Superior temporal gyrus (tissue), 1 donor: ENCODE measurements at regions not wholly inside any gene's neighbourhood (a gene's known extent, or its start where the extent isn't known, plus 50 kb on each side); places are given as distances from the start of the nearest gene placed in this dataset.

ENCODE experiments used
- DNase-seq: peaks from one replicate; pipeline ENCODE4 v3.0.0-alpha.2; 2016; ENCODE audit errors: extremely low spot score

DNA sequence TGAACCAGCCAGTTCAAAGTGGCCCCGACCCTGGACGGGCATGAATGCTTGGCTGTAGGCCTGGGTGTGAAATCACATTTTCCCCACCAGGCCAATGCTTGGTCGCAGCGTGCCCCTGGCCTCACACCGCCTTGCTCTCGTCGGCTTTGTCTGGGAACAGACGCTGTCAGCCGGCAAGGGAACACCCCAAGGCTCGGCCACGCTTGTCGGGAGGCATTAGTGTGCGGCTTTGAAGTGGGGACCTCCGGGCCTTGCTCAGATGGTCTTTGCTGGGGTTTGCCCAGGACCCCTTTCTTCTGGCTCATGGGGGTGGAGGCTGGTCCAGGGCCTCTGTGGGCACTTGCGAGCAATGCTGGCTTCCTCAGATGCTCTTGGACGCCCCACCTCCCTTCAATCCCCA, 79.1 kb downstream of the INHBB start:
- no peak for DNase-seq

DNA sequence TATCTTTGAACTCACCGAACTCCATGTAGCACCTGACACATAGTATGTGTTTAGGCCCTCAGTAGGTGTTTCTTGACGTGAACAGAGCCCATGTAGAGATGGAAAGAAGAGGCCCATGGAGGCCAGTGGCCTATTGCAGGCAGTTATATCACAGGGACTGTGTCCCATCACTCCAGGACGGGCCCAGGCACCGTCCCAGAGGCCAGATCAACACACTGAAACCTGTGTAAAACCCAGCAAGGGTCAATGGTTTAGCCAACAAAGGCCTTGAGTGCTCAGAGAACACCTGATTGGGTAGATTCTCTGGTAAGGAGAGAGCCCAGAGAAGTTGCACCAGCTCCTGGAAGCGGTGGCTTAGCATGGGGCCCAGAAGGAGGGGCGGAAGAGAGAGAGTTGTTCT, 82.8 kb downstream of the INHBB start:
- DNase-seq = no peak

DNA sequence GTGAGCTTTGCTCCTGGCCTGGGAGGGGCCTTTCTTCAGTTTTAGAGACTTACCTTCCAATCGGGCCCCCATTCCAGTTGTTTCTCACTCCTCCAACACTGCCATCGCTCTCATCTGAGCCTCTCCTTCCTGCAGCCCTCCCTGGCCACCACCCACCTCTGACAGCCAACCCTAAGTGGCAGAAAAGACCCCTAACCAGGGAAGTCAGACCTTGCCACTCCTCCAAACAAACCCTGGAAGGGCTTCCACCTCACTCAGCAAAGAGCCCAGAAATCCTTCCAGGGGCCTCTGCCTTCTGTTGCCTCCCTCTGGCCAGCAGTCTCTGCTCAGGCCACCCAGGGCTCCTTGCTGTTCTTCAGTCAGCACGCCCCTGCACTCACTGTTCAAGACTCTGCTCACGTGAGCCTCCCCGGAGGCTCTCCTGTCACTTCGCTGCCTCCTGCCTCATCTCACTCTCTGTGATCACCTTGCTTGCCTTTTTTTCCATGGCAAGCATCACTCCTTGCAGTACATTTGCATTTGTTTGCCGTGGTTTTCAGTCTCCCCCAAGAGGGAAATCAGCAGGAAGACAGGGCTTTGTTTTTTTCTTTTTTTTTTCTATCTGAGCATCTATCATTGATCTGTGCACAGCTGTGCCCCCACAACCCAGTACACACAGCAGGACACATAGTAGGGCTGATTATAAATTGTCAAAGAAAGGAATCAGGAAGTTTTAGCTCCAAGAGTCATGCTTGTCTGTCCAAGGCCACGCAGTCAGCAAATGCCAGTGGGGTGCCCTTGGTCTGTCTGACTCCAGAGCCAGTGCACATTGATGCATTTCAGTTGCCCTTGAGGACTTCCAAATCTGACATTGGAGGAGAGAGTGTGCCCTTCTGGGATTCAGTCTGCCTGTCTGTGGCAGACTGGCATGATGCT, 83.9 kb downstream of the INHBB start:
- DNase-seq = no peak

DNA sequence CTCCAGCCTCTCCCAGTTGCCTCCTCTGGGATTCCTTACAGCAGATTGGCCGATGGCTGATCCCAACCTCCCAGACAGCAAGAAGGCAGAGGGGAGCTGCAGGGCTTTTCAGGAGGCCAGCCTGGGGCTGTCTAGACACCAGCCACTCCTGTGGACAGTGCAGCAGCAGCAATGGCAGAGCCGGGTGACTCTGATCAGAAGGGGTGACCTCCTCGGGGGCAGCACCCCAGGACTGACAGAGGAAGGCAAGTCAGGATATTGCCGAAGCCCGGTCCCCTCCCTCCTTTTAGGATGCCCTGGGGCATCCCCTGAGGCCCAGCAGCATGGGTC, 84.5 kb downstream of the INHBB start:
- DNase-seq = no peak

DNA sequence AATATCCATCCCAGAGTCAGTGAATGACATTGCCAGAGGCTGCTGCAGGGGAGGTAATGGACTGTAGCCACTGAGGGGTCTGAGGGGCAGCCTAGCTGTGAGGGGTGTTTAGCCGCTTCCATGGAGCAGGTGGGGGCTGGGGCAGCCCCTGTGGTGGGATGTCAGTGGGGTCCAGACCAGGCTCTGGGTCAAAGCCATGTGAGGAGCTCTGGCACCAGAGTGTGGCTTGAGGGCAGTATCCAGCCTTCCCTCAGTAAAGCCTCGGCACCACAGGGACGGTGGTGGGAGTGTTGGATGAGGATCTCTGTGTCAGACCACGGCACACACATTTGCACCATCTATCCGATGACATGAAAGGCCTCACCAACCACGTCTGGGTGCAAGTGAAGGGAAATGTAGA, 85.0 kb downstream of the INHBB start:
- DNase-seq = no peak

DNA sequence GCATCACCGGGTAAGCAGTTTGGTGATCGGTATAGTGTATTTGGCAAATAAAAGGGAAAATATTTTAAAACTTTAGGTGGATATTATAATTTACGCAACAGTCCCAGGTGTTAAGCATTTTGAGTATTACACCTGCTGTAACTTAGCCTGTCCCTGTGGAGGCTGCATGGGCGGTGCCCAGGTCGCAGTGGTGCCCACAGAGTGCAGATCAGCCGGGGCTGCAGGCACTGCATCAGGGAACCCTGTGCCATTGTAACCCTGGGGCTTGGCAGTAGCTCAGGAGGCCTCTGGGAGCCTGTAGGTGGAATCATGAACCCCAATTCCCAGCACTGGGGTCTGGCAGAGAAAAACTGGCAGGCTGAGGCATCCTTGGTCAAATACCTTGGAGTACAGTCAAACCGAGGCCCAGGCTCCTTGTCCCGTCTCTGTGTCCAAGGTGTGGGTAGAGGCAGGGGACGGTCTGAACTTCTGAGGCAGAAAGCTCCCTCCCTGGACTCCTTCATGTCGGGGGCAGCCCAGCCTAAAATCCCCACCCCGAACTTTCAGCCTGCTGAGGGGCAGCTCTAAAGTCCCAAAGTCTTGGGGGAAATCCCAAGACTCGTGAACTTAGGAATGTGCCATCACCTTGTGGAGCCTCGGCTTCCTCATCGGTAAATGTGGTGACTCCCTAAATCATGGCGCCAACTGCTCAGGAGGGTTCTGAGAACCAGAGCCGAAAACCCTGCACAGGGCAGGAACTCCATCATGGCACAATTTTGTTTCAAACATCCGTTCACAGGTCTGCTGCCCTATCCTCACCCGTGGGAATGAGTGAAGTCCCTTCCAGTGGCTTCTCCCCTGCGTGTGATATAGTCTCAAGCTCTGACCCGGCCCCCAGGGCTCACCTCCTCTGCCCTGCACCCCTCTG, 85.7 kb downstream of the INHBB start:
- DNase-seq = no peak

DNA sequence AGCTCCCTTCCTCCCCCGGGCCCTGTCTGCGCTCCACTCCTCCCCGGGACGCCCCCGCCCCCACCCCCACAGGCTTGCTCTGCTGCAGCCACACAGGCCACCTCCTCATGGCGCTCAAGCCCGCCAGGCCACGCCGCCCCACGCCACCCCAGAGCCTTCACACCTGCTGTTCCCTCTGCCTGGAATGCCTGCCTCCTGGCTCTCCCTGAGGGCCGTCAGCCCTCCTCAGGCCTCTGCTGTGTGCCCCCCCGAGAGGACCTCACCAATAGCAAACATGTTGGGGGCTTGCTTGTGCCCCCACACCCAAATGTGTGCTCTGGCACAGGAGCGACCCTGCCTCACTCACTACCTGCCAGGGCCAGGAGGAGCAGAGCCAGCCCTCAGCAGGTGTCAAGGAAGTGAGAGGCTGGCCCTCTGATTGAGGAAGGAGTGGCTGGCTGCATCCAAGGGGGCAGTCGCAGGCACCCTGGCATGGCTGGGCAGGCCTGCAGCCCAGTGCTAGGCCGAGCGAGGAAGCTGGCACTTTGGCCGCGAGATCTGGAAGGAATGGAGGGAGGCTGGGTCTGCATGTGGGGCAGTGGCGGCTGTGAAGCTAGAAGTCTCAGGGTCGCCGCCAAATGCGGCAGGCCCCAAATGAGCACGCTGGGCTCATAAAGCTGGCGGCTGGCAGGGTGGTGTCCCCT, 86.5 kb downstream of the INHBB start:
- no peak for DNase-seq

DNA sequence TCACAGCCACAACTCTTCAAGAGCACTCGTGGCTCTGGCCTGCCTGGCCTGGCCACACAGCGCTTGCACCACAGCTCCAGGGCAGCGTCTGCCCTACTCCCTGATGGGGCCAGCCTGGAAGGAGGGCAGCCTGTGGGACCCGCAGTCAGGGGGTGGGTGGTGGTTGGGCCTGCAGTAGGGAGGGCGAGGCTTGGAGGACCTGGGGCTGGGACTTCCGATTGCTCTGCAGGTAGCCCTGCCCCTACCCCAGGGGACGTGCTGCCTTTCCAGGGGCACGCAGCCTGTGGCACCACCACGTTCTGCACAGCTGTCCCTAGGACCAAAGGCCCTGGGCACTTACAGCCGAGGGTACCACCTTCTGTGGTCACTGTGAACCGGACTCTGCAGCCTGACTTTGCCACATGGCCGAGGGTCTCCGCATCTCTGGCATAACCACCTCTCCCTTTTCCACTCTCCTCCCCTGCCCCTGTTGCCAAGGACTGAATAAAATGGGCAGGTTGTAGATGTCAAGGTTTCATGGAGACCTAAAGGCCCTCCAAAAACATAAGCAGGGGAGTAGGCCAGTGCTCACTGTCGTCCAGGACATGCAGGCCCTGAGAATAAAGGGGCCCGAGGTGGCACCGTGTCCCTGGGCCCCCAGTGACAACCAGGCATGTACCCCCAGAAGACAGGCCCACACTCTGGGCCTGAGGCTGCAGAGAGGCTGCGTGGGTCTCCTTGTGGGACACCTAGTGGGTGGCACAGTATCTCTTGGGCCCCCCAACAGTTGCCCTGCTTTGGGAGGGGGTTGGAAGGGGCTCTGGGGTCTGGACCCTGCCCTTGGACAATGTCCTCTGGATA, 87.3 kb downstream of the INHBB start:
- DNase-seq = no peak

DNA sequence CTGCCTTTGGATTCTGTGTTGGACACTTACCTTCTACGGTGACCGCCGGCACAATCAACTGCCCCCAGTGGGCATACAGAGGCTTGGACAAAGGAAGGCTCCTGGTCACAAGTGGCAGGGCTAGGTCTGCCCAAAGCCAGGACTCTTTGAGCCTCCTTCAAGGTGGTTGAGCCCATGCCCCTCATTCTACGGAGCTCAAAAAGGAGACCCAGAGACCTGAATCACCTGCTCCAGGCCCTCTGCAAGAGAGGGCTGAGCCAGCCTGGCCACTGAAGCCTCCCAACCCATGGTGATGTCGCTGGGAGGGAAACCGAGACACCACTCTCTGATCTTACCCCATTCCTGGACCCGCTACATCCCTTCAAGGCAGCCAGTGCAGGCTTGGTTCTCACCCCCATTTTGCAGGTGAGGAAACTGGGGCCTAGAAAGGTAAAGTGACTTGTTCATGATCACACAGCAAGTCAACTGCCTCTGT, 87.9 kb downstream of the INHBB start:
- no peak for DNase-seq

DNA sequence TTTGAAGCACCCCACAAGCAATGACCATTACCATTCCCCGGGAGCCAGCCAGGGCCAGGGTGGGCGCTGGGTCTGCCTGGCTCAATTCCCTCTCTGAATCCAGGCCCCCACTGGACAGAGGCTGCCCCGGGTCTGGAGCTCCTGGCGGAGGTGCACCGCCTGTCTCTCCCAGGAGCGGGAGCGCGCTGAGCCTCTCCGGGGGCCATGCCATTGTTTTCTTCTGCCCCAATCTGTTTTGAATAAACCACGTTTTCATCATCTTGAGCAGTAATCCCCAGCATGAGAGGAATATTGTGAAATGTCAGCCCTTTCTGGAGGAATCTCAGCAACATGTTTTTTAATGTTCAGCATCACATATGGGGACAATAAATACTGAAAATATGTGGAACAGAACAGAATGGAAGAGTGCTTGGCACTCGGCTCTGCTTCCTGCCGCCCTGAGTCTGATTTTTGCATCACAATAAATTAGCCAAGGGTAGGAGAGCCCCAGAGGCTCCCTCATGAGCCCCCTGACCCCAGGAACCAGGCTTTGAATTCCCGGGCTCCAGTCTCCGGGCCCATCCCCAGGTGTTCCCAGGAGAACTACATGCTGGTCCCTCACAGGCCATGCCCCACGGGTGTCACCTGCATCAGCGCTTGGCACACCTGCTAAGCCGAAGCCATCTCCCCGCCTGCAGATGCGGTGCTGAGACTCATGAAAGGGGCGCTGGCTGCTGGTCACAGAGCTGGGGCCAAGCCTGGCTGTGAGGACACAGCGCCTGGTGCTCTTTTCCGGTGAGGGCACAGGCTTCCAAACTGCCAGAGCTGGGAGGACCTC, 88.8 kb downstream of the INHBB start:
- no peak for DNase-seq

DNA sequence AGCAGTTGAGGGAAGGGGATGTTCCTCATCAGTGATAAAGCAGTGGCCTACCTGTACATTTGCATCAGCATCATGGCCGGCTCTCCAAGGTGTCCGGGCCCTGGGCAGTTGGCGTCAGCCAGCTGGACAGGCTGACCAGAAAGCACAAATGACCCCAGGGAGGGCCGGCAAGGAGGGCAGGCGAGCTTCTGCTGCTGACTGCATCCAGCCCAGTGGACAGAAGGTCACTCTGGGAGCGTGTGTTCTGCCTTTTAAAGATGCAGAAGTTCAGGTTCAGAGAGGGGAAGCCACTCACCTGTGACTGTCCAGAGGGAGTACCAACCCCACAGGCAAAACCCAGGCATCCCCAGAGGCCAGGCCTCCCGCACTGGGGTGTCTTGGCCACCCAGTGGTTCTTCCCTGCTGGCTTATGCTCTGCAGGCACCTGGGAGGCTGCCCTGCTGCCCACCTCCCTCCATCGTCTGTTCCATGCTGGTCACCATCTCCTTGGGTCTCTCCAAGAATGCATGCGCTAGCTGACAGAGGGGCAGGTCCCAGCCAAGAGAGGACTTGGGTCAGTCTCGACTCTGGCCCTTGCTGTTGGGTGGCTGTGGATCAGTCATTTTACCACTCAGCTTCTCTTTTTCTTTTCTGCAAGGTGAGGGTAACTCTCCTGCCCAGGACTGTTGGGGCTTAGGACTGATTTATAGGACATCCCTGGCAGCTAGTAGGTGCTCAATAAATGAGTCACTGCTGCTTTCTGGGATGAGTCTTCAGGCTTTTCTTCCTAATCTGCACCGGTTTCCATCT, 89.9 kb downstream of the INHBB start:
- DNase-seq = no peak

DNA sequence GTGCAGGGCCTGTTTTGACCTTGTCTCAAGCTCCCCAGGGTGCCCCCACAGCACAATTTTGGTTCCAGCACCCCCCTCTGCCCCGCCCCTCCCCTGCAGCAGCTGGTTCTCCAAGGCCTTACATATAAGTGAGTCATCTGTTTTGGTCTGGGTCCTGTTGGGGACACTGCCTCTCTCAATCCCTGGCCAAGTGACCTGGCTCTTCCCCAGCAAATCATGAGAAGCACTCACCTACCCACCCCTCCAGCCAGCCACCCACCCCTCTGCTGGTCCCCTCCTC, 90.5 kb downstream of the INHBB start:
- DNase-seq = no peak

DNA sequence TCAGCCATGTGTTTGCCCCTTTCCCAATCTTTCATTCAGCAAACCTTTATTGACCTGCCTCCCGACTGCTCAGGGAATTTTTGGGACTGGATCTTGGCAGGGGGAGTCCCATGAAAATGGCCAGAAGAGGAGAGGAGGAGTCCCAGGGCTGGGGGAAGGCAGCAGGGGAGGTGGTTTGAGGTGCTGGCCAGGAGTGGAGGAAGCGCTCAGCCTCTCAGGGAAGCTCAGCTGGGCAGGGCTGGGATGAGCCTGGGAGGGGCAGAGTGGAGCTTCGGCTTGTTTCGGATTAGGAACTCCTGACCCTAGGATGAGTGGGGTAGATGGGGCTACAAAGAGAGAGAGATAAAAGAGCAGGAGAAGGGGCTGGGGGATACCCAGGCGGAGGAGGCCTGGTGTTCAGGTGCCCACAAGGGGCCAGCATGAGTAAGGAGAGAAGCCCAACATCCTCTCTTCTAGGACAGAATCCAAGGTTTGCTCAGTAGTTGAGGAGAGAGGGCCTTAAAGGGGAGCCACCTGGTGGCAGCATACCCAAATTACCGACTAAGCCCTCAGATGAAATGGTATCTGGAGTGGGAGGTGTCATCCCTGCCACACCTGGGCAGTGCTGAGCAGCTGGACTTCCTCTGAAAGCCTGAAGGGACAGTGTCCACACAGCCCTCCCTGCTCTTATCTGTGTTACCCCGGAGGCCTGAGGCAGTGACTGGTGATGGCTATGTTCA, 91.1 kb downstream of the INHBB start:
- DNase-seq = no peak

DNA sequence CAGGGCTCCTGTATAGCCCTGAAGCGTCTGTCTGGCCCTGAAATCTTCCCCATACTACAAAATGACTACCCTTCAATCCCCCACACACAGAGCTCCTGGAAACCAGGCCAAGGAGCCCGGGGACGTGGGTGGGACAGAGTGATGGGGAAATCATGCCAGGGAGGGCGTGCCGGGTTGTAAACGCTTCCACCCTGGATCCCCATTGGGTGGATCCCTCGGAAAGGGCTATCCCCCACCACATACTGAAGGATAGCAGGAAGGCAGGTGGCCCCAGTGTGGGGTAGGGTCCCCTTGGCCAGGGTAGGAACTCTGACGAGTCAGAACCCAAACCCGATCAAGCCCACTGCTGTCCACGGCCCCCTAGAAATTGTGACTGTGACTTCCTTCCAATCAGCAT, 91.7 kb downstream of the INHBB start:
- no peak for DNase-seq

DNA sequence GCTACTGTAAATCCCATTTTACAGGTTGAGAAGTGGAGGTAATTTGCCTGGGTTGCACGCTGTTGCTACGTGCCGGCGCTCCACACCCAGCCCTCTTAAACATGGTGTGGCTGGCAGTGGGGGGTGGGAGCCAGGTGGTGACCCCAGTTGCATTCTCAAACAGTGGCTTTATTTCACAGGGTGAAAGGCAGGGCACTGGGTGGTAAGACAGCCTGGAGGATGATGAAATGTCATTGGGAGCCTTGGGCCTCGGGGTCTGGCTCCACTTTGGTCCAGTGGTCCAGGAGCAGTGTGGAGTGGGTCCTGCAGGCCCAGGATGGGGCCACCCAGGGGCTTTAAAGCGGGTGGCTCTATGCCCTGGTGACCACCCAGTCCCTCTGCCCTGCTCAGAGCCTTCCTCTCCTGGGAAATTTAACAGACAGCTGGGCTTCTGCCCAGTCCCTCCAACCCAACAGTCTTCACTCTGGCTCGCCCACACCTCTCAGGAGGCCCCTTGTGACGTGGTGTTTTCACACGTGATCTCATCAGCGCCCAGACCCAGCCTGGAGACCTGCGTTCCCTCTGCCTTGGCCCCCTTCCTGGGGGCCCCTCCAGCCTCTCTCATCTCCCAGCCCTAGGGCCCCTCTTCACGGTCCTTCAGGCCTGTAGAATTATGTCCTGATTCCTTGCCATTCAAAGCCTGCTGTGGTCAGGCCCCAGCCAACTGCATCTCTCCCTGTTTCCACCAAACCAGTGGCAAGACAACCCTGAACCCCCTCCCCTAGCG, 92.5 kb downstream of the INHBB start:
- DNase-seq = no peak

DNA sequence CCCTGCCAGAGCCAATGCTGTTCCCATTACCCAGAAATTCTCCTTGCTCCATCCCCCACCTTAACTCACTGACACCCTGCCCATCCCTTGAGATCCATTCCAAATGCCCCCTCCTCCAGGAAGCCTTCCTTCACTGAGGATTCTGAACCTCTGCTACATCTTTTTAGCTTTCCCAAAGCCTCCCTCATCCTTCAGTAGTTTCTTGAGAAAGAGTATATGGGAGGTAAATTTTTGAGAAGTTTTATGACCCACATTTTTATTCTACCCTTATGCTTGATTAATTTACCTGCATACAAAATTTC, 93.1 kb downstream of the INHBB start:
- no peak for DNase-seq

DNA sequence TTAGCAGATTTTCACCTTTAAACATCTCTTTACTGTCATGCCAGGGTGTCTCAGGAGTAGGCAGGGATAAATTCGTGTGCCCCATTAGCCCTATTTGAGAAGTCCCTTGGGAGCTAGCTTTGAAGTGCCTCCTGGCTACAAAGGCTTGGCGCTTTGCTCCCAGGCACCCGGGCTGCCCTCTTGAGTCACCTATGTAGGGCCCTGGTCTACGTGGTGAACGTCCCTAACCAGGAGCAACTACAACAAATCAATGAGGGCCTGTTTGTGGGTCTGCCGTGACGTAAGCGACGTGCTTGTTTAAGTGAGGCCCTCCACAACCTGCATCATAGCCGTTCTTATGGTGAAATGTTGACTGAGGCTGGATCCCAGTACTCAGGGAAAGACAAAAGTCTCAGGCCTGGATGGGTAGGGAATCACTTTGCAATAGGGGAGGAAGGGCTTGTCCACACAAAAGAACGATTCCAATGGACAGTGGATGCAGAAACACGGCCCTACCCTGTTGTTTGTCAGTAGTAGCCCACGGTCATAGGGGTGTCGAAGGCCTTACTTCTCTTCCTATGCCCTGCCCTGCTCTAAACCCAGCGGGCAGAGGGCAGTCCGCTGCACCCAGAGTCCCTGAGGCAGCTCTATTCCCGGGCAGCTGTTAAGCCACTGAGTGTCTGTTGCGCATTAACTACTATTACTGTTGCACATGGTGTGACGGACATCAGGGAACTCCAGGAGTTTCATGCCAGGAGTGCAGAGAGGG, 93.9 kb downstream of the INHBB start:
- DNase-seq = no peak
